Panc1 (cell line): ENCODE measurements at regions not wholly inside any gene's neighbourhood (a gene's known extent, or its start where the extent isn't known, plus 50 kb on each side); places are given as distances from the start of the nearest gene placed in this dataset.

Source experiments
- ATAC-seq: fragments of 200-7000 bp; cut with Tn5 transposase; 2 replicates; pipeline ENCODE4 v1.9.1; 2020; ENCODE audit warnings: mild to moderate bottlenecking, moderate library complexity
- BruUV-seq: library from RNA; stranded (reverse); fragments of 400-500 nt; replicated peaks from 2 replicates; lab custom pipeline; 2021; lab: Mats Ljungman, UMichigan
- CTCF ChIA-PET: fragments of 300-600 bp; sonication (Branson Sonifier 250); formaldehyde crosslinking; loops from one replicate; lab custom pipeline; 2022; ENCODE audit warnings: antibody characterized with exemption; lab: Charles Lee
- POLR2A ChIA-PET: fragments of 300-600 bp; sonication (Branson Sonifier 250); formaldehyde crosslinking; loops from one replicate; lab custom pipeline; 2022; ENCODE audit warnings: antibody characterized with exemption; lab: Charles Lee
- DNase-seq: peaks from one replicate; pipeline ENCODE4 v3.0.0-alpha.2; 2010; ENCODE audit warnings: low read depth, low spot score
- H3K27ac ChIP-seq: 2 replicates; pipeline ENCODE4 v1.5.1; 2011; ENCODE audit warnings: mild to moderate bottlenecking, low read length, inconsistent platforms
- H3K27me3 ChIP-seq: fragments of 200-500 bp; sonication (Bioruptor generic); 2 replicates; pipeline ENCODE4 v1.6.0; 2014; ENCODE audit warnings: low read length, inconsistent platforms; ENCODE audit not compliant: control insufficient read depth, insufficient read depth
- H3K36me3 ChIP-seq: fragments of 200-500 bp; sonication (Bioruptor generic); 2 replicates; pipeline ENCODE4 v1.5.1; 2014; ENCODE audit warnings: inconsistent platforms, mild to moderate bottlenecking, low read length, moderate library complexity; ENCODE audit not compliant: control insufficient read depth, insufficient read depth
- H3K4me1 ChIP-seq: 2 replicates; pipeline ENCODE4 v1.5.1; 2011; ENCODE audit warnings: inconsistent platforms, mild to moderate bottlenecking, low read length, moderate library complexity; ENCODE audit not compliant: control insufficient read depth, insufficient read depth
- H3K4me3 ChIP-seq, 2 experiments: 2 replicates each; pipeline ENCODE4 v1.5.1; 2011 to 2012; ENCODE audit warnings: low read depth in 2 of 2, low read length in 2 of 2, mild to moderate bottlenecking in 2 of 2, inconsistent platforms in 1 of 2, moderate library complexity in 1 of 2
- H3K9me3 ChIP-seq: fragments of 200-500 bp; sonication (Bioruptor generic); 2 replicates; pipeline ENCODE4 v1.5.1; 2014; ENCODE audit warnings: low read depth, mild to moderate bottlenecking, inconsistent platforms, low read length, moderate library complexity; ENCODE audit not compliant: control insufficient read depth, insufficient read depth
- POLR2AphosphoS5 ChIP-seq: IDR thresholded peaks from 2 replicates; pipeline ENCODE4 v1.6.1; 2012; ENCODE audit warnings: mild to moderate bottlenecking, low read depth, low read length, moderate library complexity
- REST ChIP-seq, 2 experiments: IDR thresholded peaks; 2 replicates each; pipeline ENCODE4 v1.6.1; 2011 to 2012; ENCODE audit warnings: low read depth in 2 of 2, control low read depth in 1 of 2, low read length in 1 of 2, mild to moderate bottlenecking in 1 of 2, moderate library complexity in 1 of 2; ENCODE audit not compliant: insufficient read depth in 1 of 2
- SIN3A ChIP-seq: IDR thresholded peaks from 2 replicates; pipeline ENCODE4 v1.6.1; 2012; ENCODE audit warnings: low read depth, mild to moderate bottlenecking, low read length, moderate library complexity, borderline replicate concordance; ENCODE audit not compliant: insufficient read depth
- TCF7L2 ChIP-seq: IDR thresholded peaks from 2 replicates; pipeline ENCODE4 v1.6.1; 2011; ENCODE audit warnings: mild to moderate bottlenecking, low read depth, low read length, inconsistent platforms
- in situ Hi-C: cut with HindIII; loops from 2 replicates; pipeline ENCODE4 v1.10.0; 2016; ENCODE audit warnings: low sequenced_read_pairs, low pct_unique_long_range_greater_than_20kb
- intact Hi-C: fragments of 100-400 bp; cut with micrococcal nuclease; formaldehyde crosslinking; loops from one replicate; pipeline ENCODE4 v1.10.0; 2022; ENCODE audit not compliant: unreplicated experiment
- TF ChIP-seq, protein P1 (sequence below): fragments of 450-650 bp; IDR thresholded peaks from 2 replicates; pipeline ENCODE4 v1.5.1; 2017; ENCODE audit warnings: mild to moderate bottlenecking

- ChIA-PET POLR2A (no interaction called here), CTCF (no interaction called here)
- intact Hi-C loops (no loop called here), in situ Hi-C loops (no loop called here)
- no TSS peak for BruUV-seq
- H3K9me3 ChIP-seq = no peaks in the 10 kb centered on the region
- no peak for DNase-seq
- H3K4me1 ChIP-seq = no peaks in the 10 kb centered on the region
- no peak overlapping the region for H3K4me3 ChIP-seq
- peaks cover 11% of the 10 kb centered on the region for H3K27me3 ChIP-seq
- ATAC-seq = no peak
- H3K36me3 ChIP-seq = no peaks in the 10 kb centered on the region
- TF ChIP-seq POLR2AphosphoS5 = no peak
- TF ChIP-seq TCF7L2 = no peak
- TF ChIP-seq, protein P1, sequence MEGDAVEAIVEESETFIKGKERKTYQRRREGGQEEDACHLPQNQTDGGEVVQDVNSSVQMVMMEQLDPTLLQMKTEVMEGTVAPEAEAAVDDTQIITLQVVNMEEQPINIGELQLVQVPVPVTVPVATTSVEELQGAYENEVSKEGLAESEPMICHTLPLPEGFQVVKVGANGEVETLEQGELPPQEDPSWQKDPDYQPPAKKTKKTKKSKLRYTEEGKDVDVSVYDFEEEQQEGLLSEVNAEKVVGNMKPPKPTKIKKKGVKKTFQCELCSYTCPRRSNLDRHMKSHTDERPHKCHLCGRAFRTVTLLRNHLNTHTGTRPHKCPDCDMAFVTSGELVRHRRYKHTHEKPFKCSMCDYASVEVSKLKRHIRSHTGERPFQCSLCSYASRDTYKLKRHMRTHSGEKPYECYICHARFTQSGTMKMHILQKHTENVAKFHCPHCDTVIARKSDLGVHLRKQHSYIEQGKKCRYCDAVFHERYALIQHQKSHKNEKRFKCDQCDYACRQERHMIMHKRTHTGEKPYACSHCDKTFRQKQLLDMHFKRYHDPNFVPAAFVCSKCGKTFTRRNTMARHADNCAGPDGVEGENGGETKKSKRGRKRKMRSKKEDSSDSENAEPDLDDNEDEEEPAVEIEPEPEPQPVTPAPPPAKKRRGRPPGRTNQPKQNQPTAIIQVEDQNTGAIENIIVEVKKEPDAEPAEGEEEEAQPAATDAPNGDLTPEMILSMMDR = no peak
- TF ChIP-seq REST (IDR thresholded peaks at IDR 0.05; ENCODE audit: insufficient read depth in 1 of 2, low read depth in 2 of 2, low read length in 1 of 2) = no peak
- no peak for TF ChIP-seq SIN3A
- H3K27ac ChIP-seq = no peak overlapping the region
Observed at GRCh38 chr1:229834230-229834629, 208.2 kb downstream of the URB2 start.

- TF ChIP-seq TCF7L2 = no peak
- TF ChIP-seq, protein P1 = no peak
- no peak for TF ChIP-seq REST (IDR thresholded peaks at IDR 0.05; ENCODE audit: insufficient read depth in 1 of 2, low read depth in 2 of 2, low read length in 1 of 2)
- TF ChIP-seq SIN3A = no peak
- no peak for TF ChIP-seq POLR2AphosphoS5
- Histone ChIP-seq H3K4me1 (no peaks in the 10 kb centered on the region), H3K27ac (no peak overlapping the region), H3K36me3 (no peaks in the 10 kb centered on the region), H3K27me3 (peaks cover 13% of the 10 kb centered on the region), H3K9me3 (no peaks in the 10 kb centered on the region), H3K4me3 (no peak overlapping the region)
- intact Hi-C loops (no loop called here), in situ Hi-C loops (no loop called here)
- DNase-seq (no peak), ATAC-seq (no peak)
- POLR2A ChIA-PET = no interaction called here
- CTCF ChIA-PET = no interaction called here
- no TSS peak for BruUV-seq
Observed at GRCh38 chr1:229835226-229835625, 209.2 kb downstream of the URB2 start.
